Hepatocyte (in vitro differentiated cells): ENCODE measurements at regions not wholly inside any gene's neighbourhood (a gene's known extent, or its start where the extent isn't known, plus 50 kb on each side); places are given as distances from the start of the nearest gene placed in this dataset.

Experiments
- DNase-seq: peaks from one replicate; pipeline ENCODE4 v3.0.0-alpha.2; 2016; ENCODE audit warnings: low spot score
- H2AFZ ChIP-seq: fragments of 200-600 bp; sonication (generic); 2 replicates; pipeline ENCODE4 v1.6.0; 2016; ENCODE audit warnings: antibody characterized with exemption, mild to moderate bottlenecking
- H3K27ac ChIP-seq: fragments of 200-600 bp; sonication (generic); 2 replicates; pipeline ENCODE4 v1.5.1; 2016; ENCODE audit warnings: mild to moderate bottlenecking
- H3K27me3 ChIP-seq: fragments of 200-600 bp; sonication (generic); 2 replicates; pipeline ENCODE4 v1.6.1; 2016
- H3K36me3 ChIP-seq: fragments of 200-600 bp; sonication (generic); replicated peaks from 2 replicates; pipeline ENCODE4 v1.5.1; 2016; ENCODE audit warnings: low read depth; ENCODE audit not compliant: insufficient read depth
- H3K4me1 ChIP-seq: fragments of 200-600 bp; sonication (generic); 2 replicates; pipeline ENCODE4 v1.5.1; 2016; ENCODE audit warnings: mild to moderate bottlenecking, moderate library complexity; ENCODE audit not compliant: insufficient read depth
- H3K4me2 ChIP-seq: fragments of 200-600 bp; sonication (generic); 2 replicates; pipeline ENCODE4 v1.6.0; 2016
- H3K4me3 ChIP-seq: fragments of 200-600 bp; sonication (generic); 2 replicates; pipeline ENCODE4 v1.5.1; 2016; ENCODE audit warnings: mild to moderate bottlenecking
- H3K79me2 ChIP-seq: fragments of 200-600 bp; sonication (generic); 2 replicates; pipeline ENCODE4 v1.6.0; 2017; ENCODE audit warnings: mild to moderate bottlenecking
- H3K9me2 ChIP-seq: fragments of 200-600 bp; sonication (generic); replicated peaks from 2 replicates; pipeline ENCODE4 v1.6.0; 2017; ENCODE audit warnings: mild to moderate bottlenecking; ENCODE audit not compliant: insufficient read depth
- H3K9me3 ChIP-seq: fragments of 200-600 bp; sonication (generic); 2 replicates; pipeline ENCODE4 v1.5.1; 2016; ENCODE audit warnings: low read depth, mild to moderate bottlenecking
- H4K20me1 ChIP-seq: fragments of 200-600 bp; sonication (generic); 2 replicates; pipeline ENCODE4 v1.6.0; 2016; ENCODE audit warnings: mild to moderate bottlenecking; ENCODE audit not compliant: insufficient read depth, poor library complexity, severe bottlenecking
- EZH2 ChIP-seq: fragments of 200-600 bp; sonication (generic); IDR thresholded peaks from 2 replicates; pipeline ENCODE4 v1.6.1; 2016; ENCODE audit warnings: antibody characterized with exemption, mild to moderate bottlenecking, borderline replicate concordance
- EZH2phosphoT487 ChIP-seq: fragments of 200-600 bp; sonication (generic); IDR thresholded peaks from one replicate; pipeline ENCODE4 v1.6.1; 2018; ENCODE audit warnings: antibody characterized with exemption, mild to moderate bottlenecking, low read depth, moderate library complexity; ENCODE audit not compliant: unreplicated experiment, severe bottlenecking
- WGBS: methylation state at CpG from one replicate; pipeline ENCODE4 v1.1.6; 2016; ENCODE audit warnings: low lambda C conversion rate; ENCODE audit errors: missing lambda C conversion rate; 5-methylcytosine and 5-hydroxymethylcytosine counted together
- TF ChIP-seq, protein P1 (sequence below): fragments of 200-600 bp; sonication (generic); IDR thresholded peaks from 2 replicates; pipeline ENCODE4 v1.5.1; 2016; ENCODE audit warnings: antibody characterized with exemption, mild to moderate bottlenecking; ENCODE audit not compliant: poor library complexity

DNA sequence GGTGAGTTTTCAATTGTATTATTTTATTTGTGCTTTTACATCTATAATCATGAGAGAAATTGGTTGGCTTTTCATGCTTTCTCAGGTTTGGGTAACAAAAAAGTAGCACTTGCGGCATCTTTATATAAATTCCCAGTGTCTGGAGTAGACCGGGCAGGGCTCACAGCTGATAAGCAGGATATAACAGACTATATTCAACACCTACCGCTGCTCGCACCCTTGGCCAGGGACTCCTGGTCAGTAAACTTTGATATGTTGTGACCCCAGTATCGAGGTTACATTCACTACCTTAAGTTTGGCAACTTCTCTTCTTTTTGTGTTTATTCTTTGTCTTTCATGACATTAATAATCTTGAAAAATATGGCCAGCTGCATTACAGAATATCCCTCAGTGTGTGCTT is 343.4 kb downstream of the TBC1D32 start:
- TF ChIP-seq, protein P1, sequence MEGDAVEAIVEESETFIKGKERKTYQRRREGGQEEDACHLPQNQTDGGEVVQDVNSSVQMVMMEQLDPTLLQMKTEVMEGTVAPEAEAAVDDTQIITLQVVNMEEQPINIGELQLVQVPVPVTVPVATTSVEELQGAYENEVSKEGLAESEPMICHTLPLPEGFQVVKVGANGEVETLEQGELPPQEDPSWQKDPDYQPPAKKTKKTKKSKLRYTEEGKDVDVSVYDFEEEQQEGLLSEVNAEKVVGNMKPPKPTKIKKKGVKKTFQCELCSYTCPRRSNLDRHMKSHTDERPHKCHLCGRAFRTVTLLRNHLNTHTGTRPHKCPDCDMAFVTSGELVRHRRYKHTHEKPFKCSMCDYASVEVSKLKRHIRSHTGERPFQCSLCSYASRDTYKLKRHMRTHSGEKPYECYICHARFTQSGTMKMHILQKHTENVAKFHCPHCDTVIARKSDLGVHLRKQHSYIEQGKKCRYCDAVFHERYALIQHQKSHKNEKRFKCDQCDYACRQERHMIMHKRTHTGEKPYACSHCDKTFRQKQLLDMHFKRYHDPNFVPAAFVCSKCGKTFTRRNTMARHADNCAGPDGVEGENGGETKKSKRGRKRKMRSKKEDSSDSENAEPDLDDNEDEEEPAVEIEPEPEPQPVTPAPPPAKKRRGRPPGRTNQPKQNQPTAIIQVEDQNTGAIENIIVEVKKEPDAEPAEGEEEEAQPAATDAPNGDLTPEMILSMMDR, result no peak
- TF ChIP-seq EZH2 (no peak), EZH2phosphoT487 (no peak)
- Histone ChIP-seq H3K27me3 (no peaks in the 10 kb centered on the region), H3K4me2 (no peak overlapping the region), H2AFZ (no peak overlapping the region), H3K79me2 (no peaks in the 10 kb centered on the region), H3K27ac (no peak overlapping the region), H3K9me3 (no peaks in the 10 kb centered on the region), H3K9me2 (no peaks in the 10 kb centered on the region), H4K20me1 (no peaks in the 10 kb centered on the region), H3K4me3 (no peak overlapping the region), H3K36me3 (no peaks in the 10 kb centered on the region), H3K4me1 (no peaks in the 10 kb centered on the region)
- no peak for DNase-seq
- WGBS, result 90% methylated on average over 5 of the region's 5 CpGs

DNA sequence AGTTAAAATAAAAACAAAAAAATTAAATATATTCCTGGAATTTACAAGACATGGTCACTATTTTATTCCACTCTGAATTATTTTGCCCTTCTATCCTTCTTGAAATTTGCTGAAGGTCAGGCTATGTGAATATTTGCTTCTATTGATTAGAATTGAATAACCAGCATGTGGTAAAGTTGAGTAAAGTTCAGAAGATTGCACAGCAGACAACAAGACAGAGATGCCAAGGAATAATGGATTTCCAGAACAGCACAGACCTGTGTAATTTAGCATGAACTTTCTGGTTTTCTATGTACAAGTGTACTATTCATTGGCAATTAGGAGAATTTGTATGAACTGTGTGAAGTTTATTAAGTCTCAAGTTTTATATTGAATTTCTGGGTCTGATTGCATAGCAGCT is 352.4 kb downstream of the TBC1D32 start:
- TF ChIP-seq EZH2phosphoT487 (no peak), EZH2 (no peak)
- TF ChIP-seq, protein P1, result no peak
- Histone ChIP-seq H3K27me3 (no peaks in the 10 kb centered on the region), H3K4me3 (no peak overlapping the region), H2AFZ (no peak overlapping the region), H3K79me2 (no peaks in the 10 kb centered on the region), H3K4me2 (no peak overlapping the region), H3K9me2 (no peaks in the 10 kb centered on the region), H3K4me1 (no peaks in the 10 kb centered on the region), H3K9me3 (no peaks in the 10 kb centered on the region), H3K36me3 (no peaks in the 10 kb centered on the region), H4K20me1 (no peaks in the 10 kb centered on the region), H3K27ac (no peak overlapping the region)
- no peak for DNase-seq

DNA sequence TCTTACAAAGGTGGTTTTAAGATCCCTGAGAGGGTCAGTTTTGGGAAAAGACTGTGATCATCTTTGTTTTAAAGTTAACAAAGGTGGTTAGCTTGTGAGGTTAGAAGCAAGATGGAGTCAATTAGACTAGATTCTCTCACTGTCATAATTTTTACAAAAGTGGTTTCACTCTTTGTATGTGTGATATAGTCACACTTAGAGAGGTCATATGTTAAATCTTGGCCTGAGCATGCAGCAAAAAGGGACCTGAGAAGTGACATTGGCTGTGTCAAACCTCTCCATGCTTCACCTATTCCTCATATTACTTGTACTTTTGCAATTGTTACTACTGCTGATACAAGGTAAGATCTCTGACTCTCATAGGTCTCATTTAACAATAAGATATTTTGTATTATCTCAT is 368.0 kb downstream of the TBC1D32 start:
- Histone ChIP-seq H3K4me1 (no peaks in the 10 kb centered on the region), H2AFZ (no peak overlapping the region), H3K79me2 (no peaks in the 10 kb centered on the region), H3K27ac (no peak overlapping the region), H3K9me3 (no peaks in the 10 kb centered on the region), H3K27me3 (no peaks in the 10 kb centered on the region), H3K9me2 (no peaks in the 10 kb centered on the region), H4K20me1 (no peaks in the 10 kb centered on the region), H3K36me3 (no peaks in the 10 kb centered on the region), H3K4me3 (no peak overlapping the region), H3K4me2 (no peak overlapping the region)
- no peak for TF ChIP-seq EZH2
- TF ChIP-seq, protein P1, result no peak
- no peak for TF ChIP-seq EZH2phosphoT487
- DNase-seq, result no peak

DNA sequence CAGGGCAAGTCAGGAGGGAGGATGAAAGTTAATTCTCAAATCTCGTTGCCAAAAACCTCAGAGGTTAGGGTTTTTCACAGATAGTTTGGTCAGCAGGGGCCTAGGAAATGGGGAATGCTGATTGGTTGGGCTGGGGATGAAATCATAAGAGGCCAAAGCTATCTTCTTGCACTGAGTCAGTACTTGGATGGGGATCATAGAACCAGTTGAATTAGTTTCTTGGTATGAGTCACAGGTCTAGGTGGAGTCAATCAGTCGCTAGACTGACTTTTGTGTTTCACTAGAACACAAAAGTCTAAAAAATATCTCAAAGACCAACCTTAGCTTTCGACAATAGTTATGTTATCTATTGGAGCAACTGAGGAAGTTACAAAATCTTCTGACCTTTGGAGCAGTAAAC is 368.5 kb downstream of the TBC1D32 start:
- no peak overlapping the region for H3K4me2 ChIP-seq
- no peaks in the 10 kb centered on the region for H3K9me3 ChIP-seq
- H3K27me3 ChIP-seq, result no peaks in the 10 kb centered on the region
- no peaks in the 10 kb centered on the region for H4K20me1 ChIP-seq
- WGBS, result 78% methylated on average over 3 of the region's 3 CpGs
- no peaks in the 10 kb centered on the region for H3K36me3 ChIP-seq
- no peak overlapping the region for H2AFZ ChIP-seq
- no peaks in the 10 kb centered on the region for H3K4me1 ChIP-seq
- no peaks in the 10 kb centered on the region for H3K9me2 ChIP-seq
- DNase-seq, result no peak
- no peaks in the 10 kb centered on the region for H3K79me2 ChIP-seq
- H3K27ac ChIP-seq, result no peak overlapping the region
- no peak for TF ChIP-seq EZH2
- TF ChIP-seq EZH2phosphoT487, result no peak
- TF ChIP-seq, protein P1, result no peak
- no peak overlapping the region for H3K4me3 ChIP-seq
